ENCODE measurements at regions not wholly inside any gene's neighbourhood (a gene's known extent, or its start where the extent isn't known, plus 50 kb on each side); places are given as distances from the start of the nearest gene placed in this dataset.

GRCh38 chr2:188853307-188853706 lies 120.9 kb upstream of the COL3A1 start:
- no peak for DNase-seq

DNA sequence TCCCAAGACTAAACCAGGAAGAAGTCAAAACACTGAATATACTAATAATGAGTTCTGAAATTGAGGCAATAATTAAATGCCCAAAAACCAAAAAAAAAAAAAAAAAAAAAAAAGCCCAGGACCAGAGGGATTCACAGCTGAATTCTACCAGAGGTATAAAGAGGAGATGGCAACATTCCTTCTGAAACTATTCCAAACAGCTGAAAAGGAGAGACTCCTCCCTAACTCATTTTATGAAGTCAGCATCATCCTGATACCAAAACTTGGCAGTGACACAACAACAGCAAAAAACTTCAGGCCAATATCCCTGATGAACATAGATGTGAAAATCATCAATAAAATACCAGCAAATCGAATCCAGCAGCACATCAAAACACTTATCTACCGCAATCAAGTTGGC lies 108.5 kb upstream of the COL3A1 start:
- no peak for DNase-seq

GRCh38 chr2:188869550-188869949 lies 104.6 kb upstream of the COL3A1 start:
- DNase-seq, result no peak

DNA sequence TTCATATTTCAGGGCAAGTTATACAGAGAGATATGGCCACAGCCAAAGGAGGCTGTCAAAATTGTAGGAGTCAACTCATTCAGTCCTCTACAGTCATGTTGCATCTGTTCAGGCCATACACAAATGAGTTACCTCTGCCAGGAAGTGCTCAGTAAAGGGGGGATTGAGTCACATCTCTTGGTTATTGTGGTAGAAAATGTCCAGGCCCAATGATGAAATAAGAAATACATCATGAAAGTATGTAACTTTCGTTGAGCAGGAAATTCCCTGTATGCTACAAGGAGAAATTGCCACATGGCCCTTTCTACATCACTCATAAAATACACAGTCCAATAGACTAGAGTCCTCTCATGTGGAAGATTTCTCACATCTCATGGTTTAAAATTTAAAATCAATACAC lies 103.9 kb upstream of the COL3A1 start:
- no peak for DNase-seq

DNA sequence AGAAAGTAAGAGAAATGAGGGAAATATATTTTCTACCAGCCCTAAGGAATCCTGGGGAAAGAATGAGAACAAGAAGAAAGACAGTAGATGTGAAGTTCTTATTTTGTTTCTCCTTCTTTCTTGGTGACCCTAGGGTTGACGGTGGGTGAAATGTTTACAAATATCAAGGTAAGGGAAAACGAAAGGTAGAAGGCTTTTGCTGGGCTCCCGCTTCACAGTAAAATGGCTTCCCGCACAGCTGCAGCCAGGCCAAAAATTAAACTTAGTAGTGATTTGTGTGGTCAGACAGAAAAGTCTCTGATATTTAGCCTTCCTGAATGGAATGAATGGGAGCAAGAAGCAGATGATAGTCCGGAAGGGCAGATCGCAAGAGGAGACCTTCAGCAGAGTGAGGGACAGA lies 99.1 kb upstream of the COL3A1 start:
- no peak for DNase-seq

DNA sequence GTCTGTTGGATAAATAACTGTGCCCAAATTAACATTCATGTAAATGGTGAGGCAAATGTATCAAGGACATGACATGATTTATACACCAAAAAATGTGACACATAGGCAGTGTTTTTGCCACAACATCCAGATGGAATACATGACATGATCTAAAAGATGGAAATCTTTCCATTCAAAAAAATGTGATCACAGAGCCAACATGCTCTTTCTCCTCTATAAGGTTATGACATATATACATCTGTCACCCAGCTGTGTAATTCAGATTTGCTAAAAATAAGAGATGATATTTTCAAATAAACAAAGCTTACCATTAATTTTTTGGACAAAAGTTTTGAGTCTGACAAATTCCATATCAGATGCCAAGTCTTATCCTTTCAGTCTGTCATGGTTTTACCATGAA lies 95.5 kb upstream of the COL3A1 start:
- no peak for DNase-seq

DNA sequence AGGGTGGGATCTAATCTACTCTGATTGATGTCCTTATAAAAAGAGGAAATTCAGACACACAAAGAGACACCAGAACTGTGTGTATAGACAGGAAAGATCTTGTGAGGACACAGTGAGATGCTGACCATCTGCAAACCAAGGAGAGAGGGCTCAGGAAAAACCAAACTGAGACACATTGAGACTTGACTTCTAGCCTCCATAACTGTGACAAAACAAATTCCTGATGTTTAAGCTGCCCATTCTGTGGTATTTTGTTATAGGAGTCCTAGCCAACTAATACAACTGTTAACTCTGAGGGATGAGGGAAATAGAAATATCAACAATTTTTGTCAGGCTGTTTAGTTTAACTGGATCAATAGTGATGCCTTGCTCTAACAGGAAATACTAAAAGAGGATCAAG lies 93.4 kb upstream of the COL3A1 start:
- no peak for DNase-seq

DNA sequence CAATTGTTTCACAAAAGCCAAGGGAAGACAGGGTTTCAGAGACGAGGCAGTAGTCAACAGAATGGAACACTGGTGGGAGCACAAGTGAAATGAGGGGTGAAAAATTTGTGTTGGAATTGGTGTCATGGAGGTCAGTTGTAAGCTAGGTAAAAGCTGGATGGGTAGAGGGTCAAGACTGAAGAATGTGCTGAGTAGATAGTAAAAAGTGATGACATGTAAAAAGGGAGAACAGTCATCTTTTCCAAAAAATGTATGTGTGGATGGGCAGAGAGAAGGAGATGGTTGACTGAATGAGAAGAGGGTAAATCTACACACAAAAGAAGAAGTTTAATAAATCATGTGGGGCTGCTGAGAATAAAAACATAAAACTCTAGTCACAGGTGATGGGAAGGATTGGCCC lies 92.7 kb upstream of the COL3A1 start:
- no peak for DNase-seq

DNA sequence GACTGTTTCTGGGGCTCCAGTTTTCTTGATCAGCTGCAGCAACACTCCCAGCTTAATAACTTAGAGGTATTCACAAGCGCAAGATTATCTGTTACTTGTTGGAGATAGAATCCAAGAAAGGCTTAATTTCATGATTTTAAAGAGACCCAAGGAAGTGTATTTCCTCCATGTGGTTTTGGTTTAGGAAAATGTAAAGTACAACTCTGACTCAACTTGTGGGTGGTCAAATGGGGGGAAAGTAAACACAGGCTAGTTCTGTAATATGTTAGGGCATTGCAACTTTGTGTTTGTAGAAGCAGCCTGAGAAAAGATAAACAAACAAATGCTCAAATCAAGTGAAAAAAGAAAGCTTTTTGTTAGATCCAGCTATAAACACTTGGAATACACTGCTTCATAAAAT lies 90.1 kb upstream of the COL3A1 start:
- DNase-seq, result no peak

DNA sequence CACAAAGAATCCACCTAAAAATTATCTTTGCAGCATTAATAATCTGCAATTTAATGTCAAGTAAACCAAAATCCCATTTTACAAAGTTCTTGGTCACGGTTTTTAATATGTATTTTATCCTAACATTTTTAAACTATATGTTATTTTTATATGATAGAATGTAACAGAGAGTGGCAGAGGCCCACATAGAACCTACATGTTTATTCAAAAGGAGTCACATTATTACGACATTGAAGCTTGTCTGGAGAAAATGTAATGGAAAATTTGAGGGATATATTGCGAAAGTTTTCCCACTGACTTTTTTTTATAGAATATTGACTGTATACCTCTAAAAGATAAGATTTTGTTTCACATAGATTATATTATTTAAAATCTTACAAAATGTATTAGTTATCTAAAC lies 89.7 kb upstream of the COL3A1 start:
- no peak for DNase-seq

- no peak for DNase-seq
Observed at GRCh38 chr2:188889187-188889586, 85.0 kb upstream of the COL3A1 start.

GRCh38 chr2:188890755-188891154 lies 83.4 kb upstream of the COL3A1 start:
- no peak for DNase-seq

DNA sequence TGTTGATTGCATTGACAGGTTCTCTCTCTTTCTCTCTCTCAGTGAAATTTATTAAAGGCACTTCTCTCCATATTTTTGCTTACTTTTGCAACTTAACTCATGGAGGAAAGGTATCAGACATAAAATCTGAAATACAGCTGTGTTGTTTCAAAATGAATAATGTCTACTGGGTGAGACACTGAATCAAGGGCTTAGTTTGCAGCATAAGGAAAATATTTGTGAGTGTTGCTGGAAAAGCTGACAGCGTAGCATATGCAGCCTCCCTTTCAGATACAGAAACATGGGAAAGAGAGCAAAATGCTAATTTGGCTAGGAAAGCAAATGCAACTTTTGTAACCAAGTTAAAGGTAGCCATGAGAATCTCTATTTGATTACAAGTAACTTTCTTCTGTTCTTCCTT lies 81.5 kb upstream of the COL3A1 start:
- DNase-seq, result no peak

DNA sequence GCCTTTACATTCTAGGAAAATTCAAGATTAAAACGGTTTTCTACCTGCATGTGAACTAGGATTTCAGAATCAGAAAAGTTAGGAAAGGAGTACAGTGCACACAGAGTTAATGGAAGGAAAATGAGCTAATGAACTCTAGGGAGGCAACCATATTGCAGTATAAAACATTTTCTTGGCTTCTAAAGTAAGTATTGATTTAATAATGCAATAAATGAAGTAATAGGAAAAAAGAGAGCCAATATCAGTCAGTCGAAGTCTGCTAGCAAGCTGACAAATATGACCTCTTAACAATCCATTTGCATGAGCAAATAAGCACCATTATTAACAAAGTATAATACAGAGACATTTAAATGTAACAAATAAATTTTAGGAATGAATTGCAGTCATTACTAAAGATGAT lies 80.2 kb upstream of the COL3A1 start:
- DNase-seq, result no peak

DNA sequence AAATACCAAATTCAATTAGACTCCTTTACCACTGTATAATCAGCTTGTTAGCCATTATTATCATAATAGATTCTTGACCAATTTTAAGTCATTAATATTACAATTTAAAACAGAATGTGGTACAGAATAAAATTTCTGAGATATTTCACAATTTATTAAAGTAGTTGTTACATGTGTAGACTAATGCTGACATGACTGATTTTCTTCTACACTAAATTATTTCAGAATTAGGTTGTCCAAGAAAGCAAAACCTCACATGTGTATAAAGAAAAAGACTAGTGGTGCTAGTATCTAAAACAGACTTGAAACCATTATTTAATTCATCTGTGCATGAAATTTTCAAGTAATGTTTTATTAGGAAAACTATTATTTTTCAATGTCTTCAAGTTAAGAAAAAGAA lies 79.2 kb upstream of the COL3A1 start:
- DNase-seq, result no peak

DNA sequence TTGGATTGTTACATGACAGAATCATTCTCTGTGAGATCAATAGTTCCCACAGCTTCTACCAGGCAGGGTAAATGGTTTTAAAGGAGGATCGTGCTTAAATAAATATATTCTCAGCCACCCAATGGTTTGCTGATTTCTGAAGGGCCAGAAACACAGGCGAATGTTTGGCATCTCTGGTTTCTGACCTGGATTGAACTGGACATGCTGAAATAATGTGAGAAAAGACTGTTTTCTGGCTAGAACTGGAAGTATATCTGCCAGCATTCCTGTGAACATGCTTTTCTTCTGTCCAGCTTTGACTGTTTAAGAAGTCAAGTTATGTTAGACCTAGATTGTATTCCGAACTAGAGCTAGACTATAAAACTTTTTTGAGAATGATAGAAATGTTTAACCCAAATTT lies 77.1 kb upstream of the COL3A1 start:
- DNase-seq, result no peak

- DNase-seq, result no peak
Observed at GRCh38 chr2:188898261-188898660, 75.9 kb upstream of the COL3A1 start.

DNA sequence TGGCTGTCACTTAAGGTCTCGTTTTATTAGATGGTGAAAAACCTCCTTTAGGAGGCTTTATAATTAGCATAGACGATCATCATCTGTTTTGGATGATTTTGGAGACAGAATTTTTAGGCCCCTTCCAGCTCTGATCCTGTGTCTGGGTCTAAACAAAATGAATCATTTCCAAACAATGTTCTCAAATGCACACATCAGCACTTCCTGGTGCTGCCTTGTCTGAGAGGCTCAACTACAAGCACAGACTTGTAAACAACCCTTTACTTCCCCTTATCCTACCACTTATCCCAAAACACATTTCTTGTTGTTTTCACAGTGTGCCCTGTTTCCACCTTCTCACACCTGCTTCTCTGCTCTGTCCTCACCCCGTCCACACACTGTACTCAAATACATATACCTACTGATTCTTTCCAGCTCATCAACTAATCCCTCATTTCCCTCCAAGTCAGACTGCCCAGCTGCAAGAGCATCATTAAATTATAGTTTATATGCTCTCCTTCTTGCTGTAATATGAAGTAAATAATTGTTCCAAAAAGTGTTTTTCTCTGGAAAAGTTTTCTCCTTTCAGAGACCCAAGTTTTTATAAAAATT lies 71.2 kb upstream of the COL3A1 start:
- DNase-seq, result no peak

DNA sequence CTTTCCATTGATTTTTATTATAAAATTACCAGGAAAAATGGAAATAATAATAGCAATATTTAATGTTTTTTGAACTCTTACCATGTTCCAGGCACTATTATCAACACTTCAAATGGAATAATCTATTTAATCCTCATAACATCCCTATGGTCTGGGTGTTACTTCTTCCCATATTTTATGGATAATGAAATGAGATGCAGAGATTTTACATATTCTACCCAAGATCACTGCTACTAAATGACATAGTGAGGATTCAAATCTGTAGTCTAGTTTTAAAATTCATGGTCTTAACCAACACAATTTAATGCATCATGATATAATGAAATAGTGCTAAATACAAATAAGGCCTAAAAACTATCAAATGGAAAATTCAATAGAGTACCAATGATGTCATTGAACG lies 70.4 kb upstream of the COL3A1 start:
- DNase-seq, result no peak

DNA sequence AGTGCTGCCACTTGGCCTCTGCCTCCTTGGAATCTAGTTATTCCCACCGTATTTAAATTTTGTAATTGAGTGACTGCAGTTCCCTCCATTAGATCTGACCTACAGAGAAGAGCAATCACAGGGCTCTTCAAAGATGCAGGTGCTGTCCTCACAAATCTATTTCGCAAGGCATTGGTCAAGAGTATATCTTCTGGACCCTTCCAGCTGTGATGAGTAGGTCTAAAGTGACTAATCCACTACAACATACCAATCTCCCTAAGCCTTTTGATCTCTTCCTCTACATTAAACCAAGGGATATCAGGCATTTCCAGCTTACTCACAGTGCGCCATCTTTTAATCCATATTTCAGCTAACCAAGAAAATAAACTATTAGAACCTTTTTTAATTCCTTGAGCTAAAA lies 65.1 kb upstream of the COL3A1 start:
- DNase-seq, result no peak

- DNase-seq, result no peak
Observed at GRCh38 chr2:188916736-188917135, 57.4 kb upstream of the COL3A1 start.

GRCh38 chr2:188917632-188918031 lies 56.5 kb upstream of the COL3A1 start:
- no peak for DNase-seq

DNA sequence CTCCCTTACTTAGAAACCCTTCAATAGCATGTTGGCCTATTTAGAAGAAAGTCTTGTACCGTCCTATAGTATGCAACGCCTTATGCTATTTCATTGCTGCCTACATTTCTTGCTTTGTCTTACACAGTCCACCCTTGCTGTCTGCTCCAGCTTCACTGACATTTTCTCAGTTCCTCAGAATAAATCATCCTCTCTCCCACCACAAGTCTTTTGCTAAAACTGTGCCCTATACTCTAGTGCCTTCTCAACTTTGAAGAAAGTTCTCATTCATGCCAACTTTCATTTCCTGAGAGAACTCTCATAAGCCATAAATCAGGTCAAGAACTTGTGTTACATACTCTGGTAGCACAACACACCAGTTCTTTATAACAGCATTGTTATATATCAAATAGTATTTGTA lies 54.3 kb upstream of the COL3A1 start:
- DNase-seq, result no peak

DNA sequence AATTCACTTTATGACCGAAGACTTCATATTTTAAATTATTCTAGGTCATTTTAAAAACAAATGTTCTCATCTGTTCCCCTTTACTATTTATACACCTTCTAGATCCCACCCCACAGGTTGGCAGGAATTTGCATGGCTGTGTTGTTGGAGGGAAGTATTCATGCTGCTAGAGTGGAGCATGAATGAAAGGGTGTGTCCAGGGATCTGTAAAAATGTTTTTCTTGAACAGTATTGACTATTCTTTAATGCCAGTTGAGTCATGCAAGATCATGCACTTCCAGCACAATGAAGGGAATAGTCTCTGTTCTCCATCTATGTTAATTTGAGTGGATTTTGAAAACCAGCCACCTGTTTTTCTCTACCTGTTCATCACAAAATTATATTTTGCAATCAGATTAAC lies 52.0 kb upstream of the COL3A1 start:
- no peak for DNase-seq
